ENCODE measurements at regions not wholly inside any gene's neighbourhood (a gene's known extent, or its start where the extent isn't known, plus 50 kb on each side); places are given as distances from the start of the nearest gene placed in this dataset.

DNA sequence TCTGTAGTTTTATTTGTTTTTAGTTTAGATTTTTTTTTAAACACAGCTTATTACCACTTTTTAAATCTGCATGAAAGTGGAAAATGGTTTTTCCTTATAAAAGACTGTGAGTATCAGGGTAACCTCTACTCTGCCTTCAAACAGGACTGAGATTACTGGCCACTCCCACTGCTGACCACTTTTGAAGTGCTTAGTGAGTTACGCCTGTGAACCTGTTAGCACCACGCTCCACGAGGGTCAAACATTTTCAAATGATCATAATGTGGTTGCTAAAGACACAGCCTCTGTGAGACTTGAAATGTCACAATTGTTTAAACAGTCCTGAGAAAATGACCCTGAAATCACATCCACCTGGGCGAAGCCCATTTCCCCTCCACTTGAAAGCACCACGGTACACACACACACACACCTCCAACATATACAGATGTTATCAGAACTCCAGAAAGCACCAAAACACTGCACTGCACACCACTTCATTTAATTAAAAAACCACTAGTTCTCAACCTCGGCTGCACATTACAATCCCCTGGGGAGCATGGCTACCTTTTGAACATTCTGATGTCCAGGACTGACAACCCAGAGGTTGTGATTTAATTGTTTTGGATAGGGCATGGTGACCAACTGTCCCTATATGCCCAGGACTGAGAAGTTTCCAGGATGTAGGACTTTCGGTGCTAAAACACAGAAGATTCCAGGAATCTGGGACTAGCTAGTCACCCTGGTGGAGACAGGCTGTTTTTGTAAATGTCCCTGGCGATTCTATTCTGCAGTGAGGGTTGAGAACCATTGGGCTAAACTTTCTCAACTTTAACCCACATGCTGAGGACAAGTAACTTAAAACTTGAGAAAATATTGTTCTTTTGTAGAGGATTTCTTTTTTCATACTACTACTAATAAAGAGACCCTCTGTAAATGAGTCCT is 176.4 kb upstream of the MYLIP start:
- TF ChIP-seq, protein P1, sequence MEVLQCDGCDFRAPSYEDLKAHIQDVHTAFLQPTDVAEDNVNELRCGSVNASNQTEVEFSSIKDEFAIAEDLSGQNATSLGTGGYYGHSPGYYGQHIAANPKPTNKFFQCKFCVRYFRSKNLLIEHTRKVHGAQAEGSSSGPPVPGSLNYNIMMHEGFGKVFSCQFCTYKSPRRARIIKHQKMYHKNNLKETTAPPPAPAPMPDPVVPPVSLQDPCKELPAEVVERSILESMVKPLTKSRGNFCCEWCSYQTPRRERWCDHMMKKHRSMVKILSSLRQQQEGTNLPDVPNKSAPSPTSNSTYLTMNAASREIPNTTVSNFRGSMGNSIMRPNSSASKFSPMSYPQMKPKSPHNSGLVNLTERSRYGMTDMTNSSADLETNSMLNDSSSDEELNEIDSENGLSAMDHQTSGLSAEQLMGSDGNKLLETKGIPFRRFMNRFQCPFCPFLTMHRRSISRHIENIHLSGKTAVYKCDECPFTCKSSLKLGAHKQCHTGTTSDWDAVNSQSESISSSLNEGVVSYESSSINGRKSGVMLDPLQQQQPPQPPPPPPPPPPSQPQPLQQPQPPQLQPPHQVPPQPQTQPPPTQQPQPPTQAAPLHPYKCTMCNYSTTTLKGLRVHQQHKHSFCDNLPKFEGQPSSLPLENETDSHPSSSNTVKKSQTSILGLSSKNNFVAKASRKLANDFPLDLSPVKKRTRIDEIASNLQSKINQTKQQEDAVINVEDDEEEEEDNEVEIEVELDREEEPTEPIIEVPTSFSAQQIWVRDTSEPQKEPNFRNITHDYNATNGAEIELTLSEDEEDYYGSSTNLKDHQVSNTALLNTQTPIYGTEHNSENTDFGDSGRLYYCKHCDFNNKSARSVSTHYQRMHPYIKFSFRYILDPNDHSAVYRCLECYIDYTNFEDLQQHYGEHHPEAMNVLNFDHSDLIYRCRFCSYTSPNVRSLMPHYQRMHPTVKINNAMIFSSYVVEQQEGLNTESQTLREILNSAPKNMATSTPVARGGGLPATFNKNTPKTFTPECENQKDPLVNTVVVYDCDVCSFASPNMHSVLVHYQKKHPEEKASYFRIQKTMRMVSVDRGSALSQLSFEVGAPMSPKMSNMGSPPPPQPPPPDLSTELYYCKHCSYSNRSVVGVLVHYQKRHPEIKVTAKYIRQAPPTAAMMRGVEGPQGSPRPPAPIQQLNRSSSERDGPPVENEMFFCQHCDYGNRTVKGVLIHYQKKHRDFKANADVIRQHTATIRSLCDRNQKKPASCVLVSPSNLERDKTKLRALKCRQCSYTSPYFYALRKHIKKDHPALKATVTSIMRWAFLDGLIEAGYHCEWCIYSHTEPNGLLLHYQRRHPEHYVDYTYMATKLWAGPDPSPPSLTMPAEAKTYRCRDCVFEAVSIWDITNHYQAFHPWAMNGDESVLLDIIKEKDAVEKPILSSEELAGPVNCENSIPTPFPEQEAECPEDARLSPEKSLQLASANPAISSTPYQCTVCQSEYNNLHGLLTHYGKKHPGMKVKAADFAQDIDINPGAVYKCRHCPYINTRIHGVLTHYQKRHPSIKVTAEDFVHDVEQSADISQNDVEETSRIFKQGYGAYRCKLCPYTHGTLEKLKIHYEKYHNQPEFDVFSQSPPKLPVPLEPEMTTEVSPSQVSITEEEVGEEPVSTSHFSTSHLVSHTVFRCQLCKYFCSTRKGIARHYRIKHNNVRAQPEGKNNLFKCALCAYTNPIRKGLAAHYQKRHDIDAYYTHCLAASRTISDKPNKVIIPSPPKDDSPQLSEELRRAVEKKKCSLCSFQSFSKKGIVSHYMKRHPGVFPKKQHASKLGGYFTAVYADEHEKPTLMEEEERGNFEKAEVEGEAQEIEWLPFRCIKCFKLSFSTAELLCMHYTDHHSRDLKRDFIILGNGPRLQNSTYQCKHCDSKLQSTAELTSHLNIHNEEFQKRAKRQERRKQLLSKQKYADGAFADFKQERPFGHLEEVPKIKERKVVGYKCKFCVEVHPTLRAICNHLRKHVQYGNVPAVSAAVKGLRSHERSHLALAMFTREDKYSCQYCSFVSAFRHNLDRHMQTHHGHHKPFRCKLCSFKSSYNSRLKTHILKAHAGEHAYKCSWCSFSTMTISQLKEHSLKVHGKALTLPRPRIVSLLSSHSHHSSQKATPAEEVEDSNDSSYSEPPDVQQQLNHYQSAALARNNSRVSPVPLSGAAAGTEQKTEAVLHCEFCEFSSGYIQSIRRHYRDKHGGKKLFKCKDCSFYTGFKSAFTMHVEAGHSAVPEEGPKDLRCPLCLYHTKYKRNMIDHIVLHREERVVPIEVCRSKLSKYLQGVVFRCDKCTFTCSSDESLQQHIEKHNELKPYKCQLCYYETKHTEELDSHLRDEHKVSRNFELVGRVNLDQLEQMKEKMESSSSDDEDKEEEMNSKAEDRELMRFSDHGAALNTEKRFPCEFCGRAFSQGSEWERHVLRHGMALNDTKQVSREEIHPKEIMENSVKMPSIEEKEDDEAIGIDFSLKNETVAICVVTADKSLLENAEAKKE (CRISPR knock-in tag; IDR thresholded peaks at IDR 0.05) = no peak
- no peak for TF ChIP-seq CREB1 (CRISPR knock-in tag; IDR thresholded peaks at IDR 0.05; ENCODE audit: low read depth)
- TF ChIP-seq POLR2AphosphoS5 (IDR thresholded peaks at IDR 0.05; ENCODE audit: low read depth) = no peak
- TF ChIP-seq EZH2 (IDR thresholded peaks at IDR 0.05; ENCODE audit: low read depth, unreplicated experiment) = no peak
- no peak for TF ChIP-seq EZH2phosphoT487 (IDR thresholded peaks at IDR 0.05; ENCODE audit: unreplicated experiment)
- no peak for TF ChIP-seq ZNF331 (CRISPR knock-in tag; IDR thresholded peaks at IDR 0.05; ENCODE audit: low read depth)
- TF ChIP-seq JUNB (IDR thresholded peaks at IDR 0.05; ENCODE audit: unreplicated experiment) = no peak
- TF ChIP-seq, protein P2, sequence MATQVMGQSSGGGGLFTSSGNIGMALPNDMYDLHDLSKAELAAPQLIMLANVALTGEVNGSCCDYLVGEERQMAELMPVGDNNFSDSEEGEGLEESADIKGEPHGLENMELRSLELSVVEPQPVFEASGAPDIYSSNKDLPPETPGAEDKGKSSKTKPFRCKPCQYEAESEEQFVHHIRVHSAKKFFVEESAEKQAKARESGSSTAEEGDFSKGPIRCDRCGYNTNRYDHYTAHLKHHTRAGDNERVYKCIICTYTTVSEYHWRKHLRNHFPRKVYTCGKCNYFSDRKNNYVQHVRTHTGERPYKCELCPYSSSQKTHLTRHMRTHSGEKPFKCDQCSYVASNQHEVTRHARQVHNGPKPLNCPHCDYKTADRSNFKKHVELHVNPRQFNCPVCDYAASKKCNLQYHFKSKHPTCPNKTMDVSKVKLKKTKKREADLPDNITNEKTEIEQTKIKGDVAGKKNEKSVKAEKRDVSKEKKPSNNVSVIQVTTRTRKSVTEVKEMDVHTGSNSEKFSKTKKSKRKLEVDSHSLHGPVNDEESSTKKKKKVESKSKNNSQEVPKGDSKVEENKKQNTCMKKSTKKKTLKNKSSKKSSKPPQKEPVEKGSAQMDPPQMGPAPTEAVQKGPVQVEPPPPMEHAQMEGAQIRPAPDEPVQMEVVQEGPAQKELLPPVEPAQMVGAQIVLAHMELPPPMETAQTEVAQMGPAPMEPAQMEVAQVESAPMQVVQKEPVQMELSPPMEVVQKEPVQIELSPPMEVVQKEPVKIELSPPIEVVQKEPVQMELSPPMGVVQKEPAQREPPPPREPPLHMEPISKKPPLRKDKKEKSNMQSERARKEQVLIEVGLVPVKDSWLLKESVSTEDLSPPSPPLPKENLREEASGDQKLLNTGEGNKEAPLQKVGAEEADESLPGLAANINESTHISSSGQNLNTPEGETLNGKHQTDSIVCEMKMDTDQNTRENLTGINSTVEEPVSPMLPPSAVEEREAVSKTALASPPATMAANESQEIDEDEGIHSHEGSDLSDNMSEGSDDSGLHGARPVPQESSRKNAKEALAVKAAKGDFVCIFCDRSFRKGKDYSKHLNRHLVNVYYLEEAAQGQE (IDR thresholded peaks at IDR 0.05; ENCODE audit: unreplicated experiment) = no peak
- TF ChIP-seq STAT1 (IDR thresholded peaks at IDR 0.05; ENCODE audit: unreplicated experiment) = no peak
- TF ChIP-seq, protein P3, sequence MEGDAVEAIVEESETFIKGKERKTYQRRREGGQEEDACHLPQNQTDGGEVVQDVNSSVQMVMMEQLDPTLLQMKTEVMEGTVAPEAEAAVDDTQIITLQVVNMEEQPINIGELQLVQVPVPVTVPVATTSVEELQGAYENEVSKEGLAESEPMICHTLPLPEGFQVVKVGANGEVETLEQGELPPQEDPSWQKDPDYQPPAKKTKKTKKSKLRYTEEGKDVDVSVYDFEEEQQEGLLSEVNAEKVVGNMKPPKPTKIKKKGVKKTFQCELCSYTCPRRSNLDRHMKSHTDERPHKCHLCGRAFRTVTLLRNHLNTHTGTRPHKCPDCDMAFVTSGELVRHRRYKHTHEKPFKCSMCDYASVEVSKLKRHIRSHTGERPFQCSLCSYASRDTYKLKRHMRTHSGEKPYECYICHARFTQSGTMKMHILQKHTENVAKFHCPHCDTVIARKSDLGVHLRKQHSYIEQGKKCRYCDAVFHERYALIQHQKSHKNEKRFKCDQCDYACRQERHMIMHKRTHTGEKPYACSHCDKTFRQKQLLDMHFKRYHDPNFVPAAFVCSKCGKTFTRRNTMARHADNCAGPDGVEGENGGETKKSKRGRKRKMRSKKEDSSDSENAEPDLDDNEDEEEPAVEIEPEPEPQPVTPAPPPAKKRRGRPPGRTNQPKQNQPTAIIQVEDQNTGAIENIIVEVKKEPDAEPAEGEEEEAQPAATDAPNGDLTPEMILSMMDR (conservative IDR thresholded peaks at IDR 0.05; ENCODE audit: low read depth in 2 of 2) = no peak
- TF ChIP-seq, protein P4, sequence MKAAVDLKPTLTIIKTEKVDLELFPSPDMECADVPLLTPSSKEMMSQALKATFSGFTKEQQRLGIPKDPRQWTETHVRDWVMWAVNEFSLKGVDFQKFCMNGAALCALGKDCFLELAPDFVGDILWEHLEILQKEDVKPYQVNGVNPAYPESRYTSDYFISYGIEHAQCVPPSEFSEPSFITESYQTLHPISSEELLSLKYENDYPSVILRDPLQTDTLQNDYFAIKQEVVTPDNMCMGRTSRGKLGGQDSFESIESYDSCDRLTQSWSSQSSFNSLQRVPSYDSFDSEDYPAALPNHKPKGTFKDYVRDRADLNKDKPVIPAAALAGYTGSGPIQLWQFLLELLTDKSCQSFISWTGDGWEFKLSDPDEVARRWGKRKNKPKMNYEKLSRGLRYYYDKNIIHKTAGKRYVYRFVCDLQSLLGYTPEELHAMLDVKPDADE (IDR thresholded peaks at IDR 0.05) = no peak
- TF ChIP-seq NANOG (IDR thresholded peaks at IDR 0.05; ENCODE audit: borderline replicate concordance) = no peak
- TF ChIP-seq ZNF114 (CRISPR knock-in tag; IDR thresholded peaks at IDR 0.05) = no peak
- H2AFZ ChIP-seq = no peak overlapping the region
- H3K79me2 ChIP-seq (replicated peaks; ENCODE audit: insufficient read depth) = no peaks in the 10 kb centered on the region
- Mint-ChIP-seq H3K9me3 (no peaks in the 10 kb centered on the region), H3K4me3 (no peak overlapping the region), H3K4me1 (peaks cover 49% of the 10 kb centered on the region), H3K27me3 (ENCODE audit: insufficient read depth, low read depth, poor library complexity) (no peaks in the 10 kb centered on the region), H3K27ac (no peak overlapping the region), H3K36me3 (ENCODE audit: low read depth) (no peaks in the 10 kb centered on the region)
- 0 out of 2 replicates have a peak overlapping the region, but pooled peaks have one; percentile 34 for H3K27ac ChIP-seq (ENCODE audit: low read depth)
- DNase-seq (ENCODE audit: low spot score) = no peak
- no peaks in the 10 kb centered on the region for H3K27me3 ChIP-seq (ENCODE audit: insufficient read depth)
- H3K36me3 ChIP-seq (ENCODE audit: insufficient read depth) = no peaks in the 10 kb centered on the region
- H4K20me1 ChIP-seq (replicated peaks; ENCODE audit: insufficient read depth) = no peaks in the 10 kb centered on the region
- peaks cover 35% of the 10 kb centered on the region for H3K4me1 ChIP-seq (ENCODE audit: insufficient read depth)
- ATAC-seq = no peak
- no peaks in the 10 kb centered on the region for H3F3A ChIP-seq (replicated peaks; ENCODE audit: low read depth)
- peak overlapping the region; percentile 63 for H3K4me2 ChIP-seq
- H3K4me3 ChIP-seq = no peak overlapping the region
- peaks cover 3% of the 10 kb centered on the region; the same call in 1 of the 2 replicates for H3K9me2 ChIP-seq (ENCODE audit: insufficient read depth)
